HL-60/S4 treated with phorbol 12-myristate 13-acetate at 8.2 ng/mL for 4 days and 3 days (cell line): ENCODE measurements at regions not wholly inside any gene's neighbourhood (a gene's known extent, or its start where the extent isn't known, plus 50 kb on each side); places are given as distances from the start of the nearest gene placed in this dataset.
"Not testable (repeated sequence)": the region's sequence is repeated elsewhere in the genome, so short reads cannot be mapped to it uniquely, and the experiment has no call there.

Source experiments
- in situ Hi-C: fragments of 300-500 bp; cut with MboI; formaldehyde crosslinking; loops from 2 replicates; pipeline ENCODE4 v1.15.0; 2022; ENCODE audit warnings: low sequenced_read_pairs

DNA sequence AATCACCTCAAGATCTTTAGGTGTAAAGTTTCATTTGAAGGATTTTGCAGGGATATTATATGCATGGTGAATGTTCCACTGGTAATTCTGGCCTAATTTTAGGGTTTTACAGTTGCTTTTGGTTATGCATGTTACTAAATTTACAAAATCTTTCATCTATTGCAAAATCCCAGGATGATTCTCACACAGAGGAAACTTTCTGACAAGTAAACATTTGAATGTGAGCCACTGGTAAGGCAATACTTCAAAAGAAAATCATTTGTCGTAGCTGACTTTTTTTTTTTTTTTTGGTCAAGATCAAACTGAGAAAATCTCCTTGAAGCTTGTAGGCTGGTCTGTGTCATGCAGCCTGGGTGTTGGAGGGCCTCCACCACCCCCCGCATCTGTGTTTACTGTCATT lies 141.9 kb upstream of the EXOC2 start:
- in situ Hi-C loops = no loop called here

DNA sequence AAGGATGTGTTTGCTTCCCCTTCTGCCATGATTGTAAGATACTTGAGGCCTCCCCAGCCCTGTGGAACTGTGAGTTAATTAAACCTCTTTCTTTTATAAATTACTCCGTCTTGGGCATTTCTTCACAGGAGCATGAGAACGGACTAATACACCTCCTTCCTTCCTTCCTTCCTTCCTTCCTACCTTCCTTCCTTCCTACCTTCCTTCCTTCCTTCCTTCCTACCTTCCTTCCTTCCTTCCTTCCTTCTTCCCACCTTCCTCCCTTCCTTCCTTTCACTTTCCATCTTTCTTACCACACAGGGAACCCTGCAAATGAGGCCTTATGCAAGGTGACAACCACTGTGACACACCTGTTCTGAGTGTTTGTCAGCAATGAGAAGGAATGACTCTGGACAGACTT lies 141.3 kb upstream of the EXOC2 start:
- in situ Hi-C loops = no loop called here

DNA sequence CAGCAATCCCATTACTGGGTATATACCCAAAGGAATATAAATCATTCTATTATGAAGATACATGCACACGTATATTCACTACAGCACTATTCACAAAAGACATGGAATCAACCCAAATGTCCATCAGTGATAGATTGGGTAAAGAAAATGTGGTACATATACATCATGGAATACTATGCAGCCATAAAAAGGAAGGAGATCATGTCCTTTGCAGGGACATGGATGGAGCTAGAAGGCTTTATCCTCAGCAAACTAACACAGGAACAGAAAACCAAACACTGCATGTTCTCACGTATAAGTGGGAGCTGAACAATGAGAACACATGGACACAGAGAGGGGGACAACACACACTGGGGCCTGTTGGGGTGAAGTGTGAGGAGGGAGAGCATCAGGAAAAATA lies 139.9 kb upstream of the EXOC2 start:
- in situ Hi-C loops = not testable (repeated sequence)

DNA sequence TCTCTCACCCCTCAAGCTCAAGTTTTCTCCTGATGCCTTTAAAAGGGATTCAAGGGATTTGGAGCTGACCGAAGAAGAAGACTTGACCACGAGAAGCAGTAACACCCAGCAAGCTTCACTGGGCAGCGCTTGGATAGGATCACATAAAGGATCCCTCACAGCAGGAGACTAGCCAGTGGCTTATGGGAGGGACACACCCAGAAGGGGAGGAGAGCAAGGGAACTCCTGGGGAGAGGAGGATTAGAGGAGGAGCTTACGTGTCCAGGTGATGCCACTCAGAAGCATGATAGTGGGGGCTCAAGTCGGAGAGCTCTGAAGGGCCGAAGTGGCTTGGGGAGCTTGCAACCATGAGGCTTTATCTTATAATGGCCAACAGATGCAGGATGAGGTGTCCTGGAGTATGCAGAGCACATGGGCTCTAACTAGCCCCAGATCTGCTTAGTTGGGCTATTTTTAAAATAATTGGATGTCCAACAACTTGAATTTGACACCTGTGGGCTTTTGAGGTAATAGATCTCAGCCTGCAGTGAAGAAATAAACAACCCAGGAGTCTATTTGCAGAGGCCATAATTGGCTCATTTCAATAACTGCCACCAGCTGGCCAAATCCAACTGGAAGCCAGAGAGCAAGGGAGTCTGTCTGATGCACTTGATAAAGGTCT lies 137.9 kb upstream of the EXOC2 start:
- in situ Hi-C loops = no loop called here

DNA sequence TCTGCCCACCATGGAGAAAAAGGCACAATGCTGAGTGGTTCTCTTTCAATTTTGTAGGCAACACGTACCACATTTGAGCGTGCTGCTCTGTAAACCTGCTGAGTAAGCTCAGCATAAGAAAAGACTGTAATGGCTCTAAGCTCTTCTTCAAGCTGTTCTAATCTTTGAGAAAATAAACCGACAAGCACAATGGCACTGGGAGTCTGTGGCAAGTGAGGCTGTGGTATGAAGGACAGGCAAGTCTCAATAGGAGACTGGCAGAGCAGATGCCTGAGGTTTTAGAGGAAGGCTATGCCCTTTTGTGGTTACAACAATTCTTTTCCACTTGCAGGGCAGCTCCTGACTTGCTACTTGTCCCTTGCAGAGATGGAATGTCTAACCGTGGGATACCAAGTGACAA lies 136.7 kb upstream of the EXOC2 start:
- in situ Hi-C loops = no loop called here

DNA sequence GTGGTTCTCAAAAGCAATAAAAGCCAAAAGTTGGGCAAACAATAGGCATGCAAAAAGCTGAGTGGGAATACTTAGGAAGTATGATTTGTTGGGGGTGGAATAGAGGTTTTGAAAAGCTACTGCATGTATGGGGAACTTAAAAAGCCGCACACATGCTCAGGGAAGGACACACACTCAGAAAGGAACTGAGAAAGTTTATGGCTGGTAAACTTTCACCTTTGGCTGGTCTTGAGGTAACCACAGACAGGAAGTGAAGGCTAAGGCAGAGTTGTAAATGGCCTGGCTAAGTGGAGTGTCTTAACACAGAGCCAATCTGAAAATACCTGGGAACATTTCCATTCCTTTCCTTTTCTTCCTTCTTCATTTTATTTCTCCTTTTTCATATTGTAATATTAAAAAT lies 134.5 kb upstream of the EXOC2 start:
- in situ Hi-C loops = no loop called here

DNA sequence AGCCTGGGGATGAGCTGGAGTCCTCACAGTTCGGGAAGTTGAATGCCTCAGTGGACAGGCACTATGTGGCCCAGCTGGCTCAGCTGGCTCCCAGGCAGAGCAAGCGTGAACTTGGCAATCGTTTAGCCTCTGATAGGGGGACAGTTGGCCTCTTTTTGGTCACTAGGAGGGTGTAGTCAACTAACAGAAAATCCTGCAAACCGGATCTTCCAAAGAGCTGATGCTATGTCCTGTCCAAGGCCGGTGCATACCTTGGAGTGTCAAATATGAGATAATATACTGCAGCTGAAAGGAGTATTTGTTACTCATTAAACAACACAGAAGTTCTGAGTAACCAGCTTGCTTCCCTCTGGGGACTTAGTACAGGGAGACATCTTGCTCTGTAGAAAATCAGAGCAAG lies 126.2 kb upstream of the EXOC2 start:
- in situ Hi-C loops = no loop called here

DNA sequence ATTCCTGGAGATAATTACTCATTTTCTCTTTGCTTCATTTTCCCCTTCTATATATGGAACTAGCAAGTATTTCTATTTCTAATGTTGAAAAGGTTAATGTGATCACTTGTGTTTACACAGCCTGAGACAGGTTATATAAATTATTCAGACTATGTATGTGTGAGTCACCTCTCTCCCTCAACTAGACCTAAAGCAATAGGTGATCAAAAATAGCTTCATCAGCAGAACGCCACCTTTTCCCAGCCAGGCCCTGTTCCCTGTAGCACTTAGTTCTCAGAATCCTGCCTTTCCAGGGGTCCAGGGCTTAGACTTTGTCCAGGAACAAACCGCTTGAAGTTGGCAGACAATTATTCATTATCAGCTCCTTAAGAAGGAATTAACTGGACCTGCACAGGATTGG lies 125.3 kb upstream of the EXOC2 start:
- in situ Hi-C loops = no loop called here

DNA sequence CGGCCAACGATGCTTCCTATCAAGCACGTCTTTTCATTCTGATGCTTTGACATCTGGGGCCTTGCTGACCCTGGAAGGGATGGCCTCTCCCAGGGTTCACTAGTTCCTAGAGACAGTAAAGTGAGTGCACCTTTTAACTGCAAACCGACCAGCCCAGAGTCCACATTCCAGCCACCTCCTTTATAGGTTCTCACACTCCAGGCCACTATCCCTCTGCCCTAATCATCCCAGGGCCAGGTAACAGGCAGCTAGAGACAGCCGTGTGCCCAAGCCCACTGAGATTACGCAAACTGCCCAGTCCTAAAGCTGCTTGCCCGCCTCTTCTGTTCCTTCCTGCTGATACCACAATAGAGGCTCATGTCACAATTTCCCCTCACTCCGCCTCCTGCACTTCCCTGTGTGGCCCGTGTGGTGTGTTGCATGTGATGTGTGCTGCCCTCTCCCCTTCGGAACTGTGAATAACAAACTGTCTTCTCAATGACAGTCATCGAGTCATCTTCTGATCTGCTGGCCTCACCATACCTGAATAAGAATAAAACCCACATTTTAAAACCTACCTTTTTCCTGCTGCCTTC lies 123.7 kb upstream of the EXOC2 start:
- in situ Hi-C loops = no loop called here

DNA sequence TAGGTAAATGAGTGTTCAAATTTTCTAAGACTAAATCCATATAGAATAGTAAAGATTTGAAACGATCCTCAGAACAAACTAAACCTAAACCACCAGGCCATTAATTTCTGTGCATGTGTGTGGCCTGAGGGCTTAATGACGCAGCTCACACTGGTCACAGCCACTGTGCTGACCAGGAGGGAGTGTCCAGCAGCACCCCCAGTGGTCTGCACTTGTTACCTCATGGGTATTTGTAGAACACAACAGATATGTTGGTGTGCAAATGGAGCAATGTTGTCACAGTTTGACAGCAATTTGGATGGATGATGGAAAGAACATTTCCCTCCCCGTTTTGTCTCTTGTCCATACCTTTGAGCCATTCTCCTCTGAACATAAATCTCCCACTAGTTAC lies 122.4 kb upstream of the EXOC2 start:
- in situ Hi-C loops = no loop called here

DNA sequence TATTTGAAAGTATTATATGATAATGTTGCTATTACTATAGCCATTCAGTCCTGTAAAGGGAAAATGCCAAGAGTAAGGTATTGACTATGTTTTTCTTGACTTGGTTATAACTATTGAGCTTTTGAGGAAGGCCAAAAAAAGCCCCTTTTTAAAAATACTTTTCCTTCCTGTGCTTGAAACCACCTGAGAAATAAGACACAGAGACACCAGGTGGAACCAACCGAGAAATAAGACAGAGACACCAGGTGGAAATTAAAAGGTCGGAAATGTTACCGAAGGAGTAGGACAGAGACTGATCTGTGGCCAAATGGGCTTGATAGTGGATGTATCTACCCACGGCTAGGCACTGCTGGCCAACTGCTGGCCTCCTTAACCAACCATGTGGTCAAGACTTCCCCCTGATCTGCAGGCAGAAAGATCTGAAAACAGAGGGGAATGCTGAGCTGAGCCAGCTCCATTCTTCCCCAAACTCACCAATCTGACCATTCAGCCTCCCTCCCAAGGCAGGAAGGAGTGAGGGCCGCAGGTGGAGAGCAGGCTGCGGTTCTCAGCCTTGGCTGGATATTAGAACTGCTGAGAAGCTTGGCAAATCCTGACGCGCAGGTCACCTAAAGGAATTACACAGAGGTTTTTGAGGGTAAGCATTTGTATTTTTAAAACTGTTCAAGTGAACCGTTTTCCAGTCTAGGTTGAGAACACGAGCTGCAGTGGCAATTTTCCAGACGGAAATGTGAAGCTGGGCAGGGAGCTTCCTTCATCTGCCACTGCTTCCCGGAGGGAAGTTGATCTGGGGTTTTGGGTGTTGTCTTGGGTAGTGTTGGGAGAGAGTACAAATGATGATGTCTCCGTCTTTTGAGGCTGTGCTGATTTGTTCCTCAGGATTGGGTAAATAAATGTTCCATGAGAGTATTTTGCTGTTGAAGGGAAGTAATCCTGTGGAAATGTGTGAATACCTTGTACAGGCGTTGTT lies 121.7 kb upstream of the EXOC2 start:
- in situ Hi-C loops = no loop called here

DNA sequence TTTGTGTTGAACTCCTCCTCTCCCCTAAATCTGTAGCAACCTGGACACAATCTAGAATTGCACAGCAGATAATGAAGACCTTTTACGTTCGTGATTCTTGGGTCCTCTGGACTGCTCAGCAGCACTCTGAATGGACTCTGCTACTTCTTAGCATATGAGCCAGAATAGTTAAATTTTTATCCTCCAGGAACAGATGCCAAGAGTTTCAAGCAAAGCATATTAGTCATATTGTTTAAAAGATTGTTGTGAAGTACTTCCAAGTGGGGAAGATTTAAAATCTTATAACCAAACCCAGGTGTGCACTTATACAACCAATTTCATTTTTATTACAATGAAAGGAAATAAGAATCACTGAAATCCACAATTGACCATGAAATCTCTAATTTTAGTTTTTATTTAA lies 118.9 kb upstream of the EXOC2 start:
- in situ Hi-C loops = no loop called here

DNA sequence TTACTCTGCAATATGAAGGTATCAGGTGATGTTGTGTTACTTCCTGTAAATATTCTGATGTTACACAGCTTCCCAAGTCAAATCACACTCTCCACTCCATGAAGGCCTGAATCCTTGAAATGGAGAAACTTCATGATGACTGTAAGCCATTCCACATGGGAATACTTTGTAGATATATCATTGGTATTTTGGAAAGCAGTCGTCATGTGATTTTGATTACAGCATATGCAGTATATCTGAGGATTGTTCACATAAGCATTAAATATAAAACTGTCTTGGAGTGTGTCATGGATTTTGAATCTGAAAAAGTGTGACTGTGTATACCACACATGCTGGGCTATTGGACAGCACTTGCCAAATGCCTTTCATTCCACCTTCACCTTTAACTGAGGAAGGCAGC lies 118.3 kb upstream of the EXOC2 start:
- in situ Hi-C loops = no loop called here

DNA sequence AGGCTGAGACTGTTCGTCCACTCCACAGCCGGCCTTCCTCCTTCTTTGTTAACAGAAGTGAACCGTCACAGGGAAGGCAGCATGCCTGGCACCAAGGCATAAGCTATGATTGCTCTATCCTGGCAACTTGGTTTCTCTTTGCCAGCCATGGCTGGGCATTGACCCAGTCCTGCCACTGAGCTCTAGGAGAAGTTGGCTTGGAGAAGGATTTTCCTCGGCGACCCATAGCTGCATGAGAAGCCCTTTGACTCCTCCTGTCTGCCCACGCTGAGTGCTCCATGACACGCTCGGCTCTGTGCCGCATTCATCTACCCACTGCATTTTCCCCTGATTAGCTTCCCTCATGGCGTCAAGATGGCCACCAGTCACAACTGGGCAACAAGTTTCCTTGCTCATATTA lies 111.8 kb upstream of the EXOC2 start:
- in situ Hi-C loops = no loop called here

DNA sequence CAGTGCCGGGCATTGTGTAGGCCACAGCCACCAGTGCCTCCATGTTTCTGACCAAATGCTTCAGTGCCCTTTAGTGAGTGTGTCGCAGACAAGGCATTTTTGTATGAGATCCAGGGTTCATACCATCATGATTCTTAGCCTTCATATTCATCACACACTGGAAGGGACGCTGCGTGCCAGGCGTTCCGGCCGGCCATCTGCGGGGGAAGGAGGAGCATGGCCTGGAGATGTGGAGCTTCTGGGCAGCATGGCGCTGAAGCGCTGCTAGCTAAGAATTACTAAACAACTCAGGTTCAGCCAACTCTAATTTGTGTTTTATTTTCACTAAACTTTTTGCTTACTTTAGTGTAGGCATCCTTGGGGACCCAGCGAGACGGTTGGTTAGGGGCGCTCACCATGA lies 111.4 kb upstream of the EXOC2 start:
- in situ Hi-C loops = no loop called here

DNA sequence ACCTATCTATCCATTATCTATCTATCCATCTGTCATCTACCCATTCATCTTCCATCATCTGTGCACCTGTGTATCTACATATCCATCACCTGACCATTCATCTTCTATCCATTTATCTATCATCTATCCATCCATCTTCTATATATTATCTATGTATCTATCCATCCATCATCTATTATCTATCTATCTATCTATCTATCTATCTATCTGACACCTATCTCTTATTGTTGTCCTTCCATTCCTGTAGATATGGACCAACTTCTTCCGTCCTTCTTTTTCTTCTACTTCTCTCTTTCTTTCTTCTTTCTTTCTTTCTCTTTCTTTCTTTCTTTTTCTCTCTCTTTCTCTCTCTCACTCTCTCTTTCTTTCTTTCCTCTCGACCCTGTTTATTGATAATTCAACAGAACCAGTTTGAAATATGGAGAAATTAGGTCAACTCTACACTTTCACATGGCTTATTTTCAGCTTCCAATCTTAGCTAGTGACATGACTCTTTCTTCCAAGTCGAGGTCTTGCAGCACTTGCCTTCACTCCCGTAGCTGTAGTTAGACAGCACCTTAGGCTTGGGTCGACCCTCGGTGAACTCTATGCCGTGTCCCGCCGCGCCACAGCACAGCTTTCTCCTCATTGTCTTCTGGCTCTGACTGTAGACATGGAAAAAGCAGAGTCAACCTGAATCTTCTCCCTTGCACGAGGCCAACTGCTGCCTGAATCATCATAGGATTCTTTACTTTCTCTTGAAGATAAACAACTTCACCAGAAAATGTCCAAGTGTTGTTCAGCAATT lies 110.4 kb upstream of the EXOC2 start:
- in situ Hi-C loops = no loop called here

DNA sequence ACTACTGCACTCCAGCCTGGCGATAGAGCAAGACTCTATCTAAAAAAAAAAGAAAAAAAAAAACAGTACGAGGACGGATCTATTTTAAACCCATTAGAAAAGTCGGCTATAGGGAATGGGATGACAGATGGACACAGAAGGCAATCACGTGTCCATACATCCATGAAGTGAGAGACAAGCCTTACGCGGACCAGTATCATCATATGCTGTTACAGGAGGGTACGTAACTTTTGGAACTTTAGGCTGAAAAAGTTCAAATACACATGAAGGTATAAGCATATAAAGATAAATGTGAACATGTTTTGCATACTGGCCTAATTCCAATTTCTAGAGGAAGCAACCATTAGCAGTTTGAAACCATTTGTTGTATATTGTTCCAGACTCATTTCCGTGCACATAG lies 109.8 kb upstream of the EXOC2 start:
- in situ Hi-C loops = no loop called here

DNA sequence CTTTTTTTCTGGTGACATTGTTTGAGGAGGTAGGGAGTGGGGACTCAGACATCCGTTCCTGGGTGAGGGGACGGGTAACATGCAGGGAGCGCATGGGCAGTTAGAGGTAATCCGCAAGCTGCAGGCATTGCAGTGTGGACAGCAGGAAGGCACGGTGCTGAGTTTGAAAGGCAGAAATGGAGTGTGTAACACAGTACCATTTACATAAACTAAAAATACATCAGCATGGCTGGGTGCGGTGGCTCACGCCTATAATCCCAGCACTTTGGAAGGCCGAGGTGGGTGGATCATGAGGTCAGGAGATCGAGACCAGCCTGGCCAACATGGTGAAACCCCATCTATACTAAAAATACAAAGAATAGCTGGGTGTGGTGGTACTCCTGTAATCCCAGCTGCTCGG lies 109.3 kb upstream of the EXOC2 start:
- in situ Hi-C loops = not testable (repeated sequence)

DNA sequence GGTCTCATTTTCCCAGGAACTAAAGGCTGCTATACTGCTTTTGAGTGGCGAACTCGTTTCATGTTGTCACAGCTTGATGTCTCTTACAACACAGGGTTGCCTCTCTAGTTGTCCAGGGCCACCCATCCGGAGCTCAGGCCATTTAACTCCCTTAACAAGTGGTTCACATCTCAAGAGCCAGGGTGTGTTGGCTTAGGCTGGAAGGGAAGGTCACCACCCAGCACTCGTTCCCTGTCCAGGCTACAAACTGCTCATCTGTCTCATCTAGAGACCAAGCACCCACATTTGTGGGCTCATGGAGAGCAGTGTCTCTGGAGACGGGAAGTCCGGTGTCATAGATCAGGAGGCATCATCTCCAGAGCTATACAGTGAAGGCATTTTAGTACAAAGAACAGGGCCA lies 106.8 kb upstream of the EXOC2 start:
- in situ Hi-C loops = loop anchor here (25.0 kb wide), 1 partner anchor 212 kb away; no protein-coding TSS in a partner anchor

DNA sequence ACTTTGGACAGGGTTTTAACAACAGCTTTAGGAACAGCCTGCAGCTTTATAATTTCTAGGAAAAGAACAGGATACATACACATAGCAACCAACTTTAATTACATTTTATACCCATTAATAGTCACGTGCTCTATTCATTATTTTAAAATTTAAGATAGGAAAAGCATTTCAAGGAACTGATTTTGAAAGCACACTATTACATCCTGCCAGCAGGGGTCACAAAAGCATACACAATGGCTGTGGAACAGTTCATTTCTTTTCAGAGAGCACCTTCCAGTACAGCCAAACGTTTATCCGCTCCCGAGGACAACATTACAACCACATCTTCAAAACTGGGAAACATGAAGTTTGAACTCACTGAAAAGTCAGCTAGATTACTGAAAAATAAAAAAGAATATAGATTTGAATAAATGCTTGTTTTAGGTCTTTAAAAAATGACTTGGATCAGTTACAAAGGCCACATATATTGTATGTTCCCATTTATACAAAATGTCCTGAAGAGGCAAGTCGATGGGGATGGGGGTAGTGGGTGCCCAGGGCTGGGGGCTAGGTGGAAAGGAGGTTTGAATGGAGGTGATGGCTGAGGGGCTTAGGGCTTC lies 104.6 kb upstream of the EXOC2 start:
- in situ Hi-C loops = loop anchor here (25.0 kb wide), 1 partner anchor 210 kb away; no protein-coding TSS in a partner anchor
